Suprapubic skin (tissue), 4 donors: ENCODE measurements at regions not wholly inside any gene's neighbourhood (a gene's known extent, or its start where the extent isn't known, plus 50 kb on each side); places are given as distances from the start of the nearest gene placed in this dataset.

Experiments used
- DNase-seq, 2 donors: peaks; one replicate each; pipeline ENCODE4 v3.0.0-alpha.2; 2019; ENCODE audit warnings: low spot score in 2 of 2
- H3K27ac ChIP-seq: fragments of 200-600 bp; sonication (generic); one replicate; pipeline ENCODE4 v1.5.1; 2019
- H3K27me3 ChIP-seq: fragments of 200-600 bp; sonication (generic); one replicate; pipeline ENCODE4 v1.5.1; 2019
- H3K36me3 ChIP-seq: fragments of 200-600 bp; sonication (generic); one replicate; pipeline ENCODE4 v1.5.1; 2019
- H3K4me1 ChIP-seq: fragments of 200-600 bp; sonication (generic); one replicate; pipeline ENCODE4 v1.5.1; 2019
- H3K4me3 ChIP-seq: fragments of 200-600 bp; sonication (generic); one replicate; pipeline ENCODE4 v1.5.1; 2019; ENCODE audit warnings: mild to moderate bottlenecking
- H3K9me3 ChIP-seq: fragments of 200-600 bp; sonication (generic); one replicate; pipeline ENCODE4 v1.5.1; 2019
- EP300 ChIP-seq: sonication (generic); formaldehyde crosslinking; IDR thresholded peaks from one replicate; pipeline ENCODE4 v1.6.1; 2017; ENCODE audit warnings: antibody characterized with exemption
- POLR2A ChIP-seq, 2 donors: fragments of 450-650 bp; IDR thresholded peaks; one replicate each; pipeline ENCODE4 v1.6.1; 2017; ENCODE audit warnings: antibody characterized with exemption in 2 of 2, mild to moderate bottlenecking in 2 of 2, moderate library complexity in 2 of 2
- POLR2AphosphoS5 ChIP-seq, 3 donors: sonication (generic); formaldehyde crosslinking; IDR thresholded peaks; one replicate each; pipeline ENCODE4 v1.6.1; 2017; ENCODE audit warnings: antibody characterized with exemption in 3 of 3
- WGBS: methylation state at CpG from one replicate; pipeline ENCODE4 v1.1.5; 2018; 5-methylcytosine and 5-hydroxymethylcytosine counted together
- TF ChIP-seq, protein P1 (sequence below), 2 donors: fragments of 200-600 bp in 1 of 2; fragments of 450-650 bp in 1 of 2; sonication (generic) in 1 of 2; IDR thresholded peaks; one replicate each; pipeline ENCODE4 v1.5.1; 2016 to 2019; ENCODE audit warnings: antibody characterized with exemption in 2 of 2, mild to moderate bottlenecking in 1 of 2, moderate library complexity in 1 of 2

DNA sequence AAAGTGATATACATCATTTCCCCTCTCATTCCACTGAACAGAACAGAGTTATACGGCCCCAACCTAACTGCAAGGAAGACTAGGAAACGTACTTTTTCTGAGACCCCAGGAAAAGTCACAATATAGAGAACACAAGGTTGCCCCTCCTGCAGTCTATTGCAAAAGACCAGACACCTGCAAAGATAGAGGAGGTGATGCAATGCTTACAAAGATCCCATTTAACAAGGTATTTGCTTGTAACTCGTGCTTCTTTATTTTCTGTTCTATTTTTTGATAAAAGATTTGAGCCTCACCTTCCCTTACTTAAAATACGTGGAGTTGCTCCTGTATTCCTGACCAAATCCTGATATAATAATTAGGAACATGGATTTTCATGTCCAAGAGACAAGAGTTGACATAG lies 793.0 kb upstream of the ID2 start:
- H3K9me3 ChIP-seq: no peaks in the 10 kb centered on the region
- DNase-seq: no peak
- 79% methylated on average over 4 of the region's 4 CpGs for WGBS

DNA sequence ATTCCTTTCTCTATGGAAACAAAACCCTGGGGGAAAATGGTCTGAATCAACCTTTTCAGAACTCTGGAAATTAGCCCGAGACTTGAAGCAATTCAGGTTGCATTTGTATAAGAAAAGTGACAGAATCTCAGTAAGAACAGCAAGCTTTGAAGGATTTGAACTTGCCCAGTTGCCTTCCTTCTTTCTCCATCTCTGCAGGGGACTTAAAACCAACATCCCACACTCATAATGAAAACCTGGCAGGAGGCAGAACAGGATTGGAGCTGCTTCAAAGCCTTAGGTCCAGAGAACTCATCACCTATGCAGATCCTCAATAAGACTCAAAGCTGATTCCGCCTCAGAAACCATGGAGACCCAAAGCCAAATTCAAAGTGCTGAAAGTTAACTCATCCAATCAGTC lies 790.5 kb upstream of the ID2 start:
- Histone ChIP-seq H3K4me1 (no peaks in the 10 kb centered on the region), H3K9me3 (no peaks in the 10 kb centered on the region), H3K27ac (no peak overlapping the region), H3K36me3 (no peaks in the 10 kb centered on the region), H3K4me3 (no peak overlapping the region), H3K27me3 (no peaks in the 10 kb centered on the region)
- TF ChIP-seq POLR2AphosphoS5 (IDR thresholded peaks at IDR 0.05) (no peak), EP300 (no peak)
- WGBS: 92% methylated on average over 2 of the region's 2 CpGs
- DNase-seq: no peak

More for the DNA sequence above, 793.0 kb upstream of the ID2 start:
- no peaks in the 10 kb centered on the region for H3K4me1 ChIP-seq
- no peaks in the 10 kb centered on the region for H3K36me3 ChIP-seq
- no peak for TF ChIP-seq POLR2A (IDR thresholded peaks at IDR 0.05)
- TF ChIP-seq EP300: no peak
- TF ChIP-seq, protein P1, sequence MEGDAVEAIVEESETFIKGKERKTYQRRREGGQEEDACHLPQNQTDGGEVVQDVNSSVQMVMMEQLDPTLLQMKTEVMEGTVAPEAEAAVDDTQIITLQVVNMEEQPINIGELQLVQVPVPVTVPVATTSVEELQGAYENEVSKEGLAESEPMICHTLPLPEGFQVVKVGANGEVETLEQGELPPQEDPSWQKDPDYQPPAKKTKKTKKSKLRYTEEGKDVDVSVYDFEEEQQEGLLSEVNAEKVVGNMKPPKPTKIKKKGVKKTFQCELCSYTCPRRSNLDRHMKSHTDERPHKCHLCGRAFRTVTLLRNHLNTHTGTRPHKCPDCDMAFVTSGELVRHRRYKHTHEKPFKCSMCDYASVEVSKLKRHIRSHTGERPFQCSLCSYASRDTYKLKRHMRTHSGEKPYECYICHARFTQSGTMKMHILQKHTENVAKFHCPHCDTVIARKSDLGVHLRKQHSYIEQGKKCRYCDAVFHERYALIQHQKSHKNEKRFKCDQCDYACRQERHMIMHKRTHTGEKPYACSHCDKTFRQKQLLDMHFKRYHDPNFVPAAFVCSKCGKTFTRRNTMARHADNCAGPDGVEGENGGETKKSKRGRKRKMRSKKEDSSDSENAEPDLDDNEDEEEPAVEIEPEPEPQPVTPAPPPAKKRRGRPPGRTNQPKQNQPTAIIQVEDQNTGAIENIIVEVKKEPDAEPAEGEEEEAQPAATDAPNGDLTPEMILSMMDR (IDR thresholded peaks at IDR 0.05): no peak
- H3K27ac ChIP-seq: no peak overlapping the region
- H3K4me3 ChIP-seq: no peak overlapping the region
- no peaks in the 10 kb centered on the region for H3K27me3 ChIP-seq

DNA sequence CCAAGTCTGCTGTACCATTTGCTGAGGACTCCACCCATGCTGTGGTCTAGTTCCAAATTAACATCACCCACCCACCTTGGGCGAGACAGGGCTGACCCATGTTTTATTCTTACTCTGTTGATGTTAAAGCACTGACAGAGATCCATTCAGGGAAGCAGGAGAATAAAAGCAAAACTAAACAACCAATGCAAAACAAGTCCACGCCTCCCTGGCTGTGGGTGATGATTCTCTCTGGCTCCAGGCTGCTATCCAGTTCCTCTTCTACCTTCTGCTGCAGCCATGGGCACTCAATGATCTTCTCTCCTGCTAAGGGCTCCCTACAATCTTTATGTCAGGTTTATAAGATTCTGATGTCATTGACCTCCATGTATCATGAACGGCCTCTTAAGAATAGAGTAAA lies 786.6 kb upstream of the ID2 start:
- Histone ChIP-seq H3K36me3 (no peaks in the 10 kb centered on the region), H3K27me3 (no peaks in the 10 kb centered on the region), H3K4me1 (no peaks in the 10 kb centered on the region), H3K9me3 (no peaks in the 10 kb centered on the region), H3K27ac (no peak overlapping the region), H3K4me3 (no peak overlapping the region)
- no peak for DNase-seq
- TF ChIP-seq, protein P1 (IDR thresholded peaks at IDR 0.05): no peak
- TF ChIP-seq EP300: no peak
- no peak for TF ChIP-seq POLR2A (IDR thresholded peaks at IDR 0.05)
- no peak for TF ChIP-seq POLR2AphosphoS5 (IDR thresholded peaks at IDR 0.05)
- 85% methylated on average over 3 of the region's 3 CpGs for WGBS

DNA sequence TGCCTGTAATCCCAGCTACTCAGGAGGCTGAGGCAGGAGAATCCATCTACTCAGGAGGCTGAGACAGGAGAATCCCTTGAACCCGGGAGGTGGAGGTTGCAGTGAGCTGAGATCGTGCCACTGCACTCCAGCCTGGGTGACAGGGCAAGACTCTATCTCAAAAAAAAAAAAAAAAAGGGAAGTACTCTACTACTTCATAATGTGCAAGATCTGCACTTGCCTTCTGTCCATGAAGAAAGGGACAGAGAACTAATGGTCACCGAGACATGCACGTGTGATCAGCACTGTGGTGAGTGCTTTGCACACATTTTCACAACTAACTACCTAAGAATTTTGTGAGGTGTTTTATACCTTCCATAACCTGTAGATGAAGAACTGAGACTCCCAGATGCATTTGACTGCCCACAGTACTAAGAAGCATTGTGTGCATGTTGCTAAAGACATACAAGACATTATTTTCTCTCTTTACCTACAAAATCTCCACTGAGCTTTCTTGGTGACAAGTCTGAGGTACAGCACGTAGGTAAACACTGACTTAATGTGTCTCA lies 784.8 kb upstream of the ID2 start:
- H3K9me3 ChIP-seq: no peaks in the 10 kb centered on the region
- TF ChIP-seq EP300 (no peak), POLR2AphosphoS5 (IDR thresholded peaks at IDR 0.05) (no peak), POLR2A (IDR thresholded peaks at IDR 0.05) (no peak)
- TF ChIP-seq, protein P1 (IDR thresholded peaks at IDR 0.05): no peak
- 86% methylated on average over 5 of the region's 5 CpGs for WGBS
- no peak overlapping the region for H3K27ac ChIP-seq
- no peak for DNase-seq
- H3K4me1 ChIP-seq: no peaks in the 10 kb centered on the region
- no peaks in the 10 kb centered on the region for H3K36me3 ChIP-seq
- H3K4me3 ChIP-seq: no peak overlapping the region
- no peaks in the 10 kb centered on the region for H3K27me3 ChIP-seq

DNA sequence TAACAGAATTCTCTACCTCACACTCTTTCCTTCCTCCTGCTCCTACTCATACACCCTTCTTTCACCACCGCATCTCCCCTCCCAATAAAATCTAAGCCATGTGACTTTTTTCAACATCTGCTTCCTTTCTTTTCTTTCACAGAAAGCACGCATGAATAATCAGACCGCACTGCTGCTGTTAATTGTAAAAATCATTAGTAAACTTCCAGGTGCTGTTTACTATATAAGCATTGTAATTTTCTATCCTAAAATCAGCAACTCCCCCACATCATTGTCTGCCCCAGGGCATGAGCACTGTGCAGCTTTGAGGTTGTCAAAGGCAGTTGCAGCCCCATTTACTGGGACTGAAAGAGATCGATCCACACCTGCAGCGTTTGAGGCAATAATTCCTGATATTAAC lies 782.6 kb upstream of the ID2 start:
- Histone ChIP-seq H3K27me3 (no peaks in the 10 kb centered on the region), H3K4me3 (no peak overlapping the region), H3K4me1 (no peaks in the 10 kb centered on the region), H3K36me3 (no peaks in the 10 kb centered on the region), H3K27ac (no peak overlapping the region), H3K9me3 (no peaks in the 10 kb centered on the region)
- WGBS: 27% methylated on average over 5 of the region's 5 CpGs
- DNase-seq: no peak
- TF ChIP-seq, protein P1 (IDR thresholded peaks at IDR 0.05): no peak
- TF ChIP-seq EP300: no peak

DNA sequence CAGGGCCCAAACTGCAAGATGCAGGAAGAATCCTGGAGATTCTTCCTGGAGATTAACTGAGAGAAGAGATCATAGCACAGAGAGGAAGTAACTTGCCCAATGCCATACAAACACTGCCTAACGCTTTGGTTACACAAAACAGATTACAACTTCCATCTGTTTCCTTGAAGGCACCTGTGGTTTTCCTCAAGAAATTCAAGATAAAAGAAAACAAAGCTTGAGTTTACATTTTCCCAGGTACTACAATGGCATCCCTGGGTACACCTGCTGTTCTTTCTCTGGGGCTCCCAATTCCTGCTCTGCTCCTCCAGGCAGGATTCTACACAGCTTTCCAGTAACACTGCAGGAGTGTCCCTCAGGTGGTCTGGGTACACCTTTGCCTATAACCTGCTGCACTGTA lies 781.9 kb upstream of the ID2 start:
- Histone ChIP-seq H3K9me3 (no peaks in the 10 kb centered on the region), H3K27me3 (no peaks in the 10 kb centered on the region), H3K27ac (no peak overlapping the region), H3K4me3 (no peak overlapping the region), H3K4me1 (no peaks in the 10 kb centered on the region), H3K36me3 (no peaks in the 10 kb centered on the region)
- 73% methylated on average over 1 of the region's 1 CpG for WGBS
- TF ChIP-seq, protein P1 (IDR thresholded peaks at IDR 0.05): no peak
- no peak for TF ChIP-seq POLR2A (IDR thresholded peaks at IDR 0.05)
- TF ChIP-seq EP300: no peak
- TF ChIP-seq POLR2AphosphoS5 (IDR thresholded peaks at IDR 0.05): no peak
- DNase-seq: no peak
